GM18870 (cell line): ENCODE measurements at regions not wholly inside any gene's neighbourhood (a gene's known extent, or its start where the extent isn't known, plus 50 kb on each side); places are given as distances from the start of the nearest gene placed in this dataset.

Source experiments
- ATAC-seq: cut with Tn5 transposase; IDR thresholded peaks from one replicate; pipeline ENCODE4 v1.9.1; 2021; ENCODE audit warnings: moderate library complexity; ENCODE audit not compliant: unreplicated experiment

- no peak for ATAC-seq
Observed at GRCh38 chr4:185862340-185862739, 50.3 kb upstream of the SORBS2 start.

- ATAC-seq: no peak
Observed at GRCh38 chr4:185863946-185864345, 52.0 kb upstream of the SORBS2 start.

- no peak for ATAC-seq
Observed at GRCh38 chr4:185865901-185866328, 53.9 kb upstream of the SORBS2 start.

- ATAC-seq: no peak
Observed at GRCh38 chr4:185867770-185868169, 55.8 kb upstream of the SORBS2 start.

- no peak for ATAC-seq
Observed at GRCh38 chr4:185868983-185869382, 57.0 kb upstream of the SORBS2 start.

- ATAC-seq: no peak
Observed at GRCh38 chr4:185869427-185869826, 57.4 kb upstream of the SORBS2 start.

- ATAC-seq: no peak
Observed at GRCh38 chr4:185870366-185870765, 58.4 kb upstream of the SORBS2 start.

- no peak for ATAC-seq
Observed at GRCh38 chr4:185872747-185873380, 60.9 kb upstream of the SORBS2 start.

- no peak for ATAC-seq
Observed at GRCh38 chr4:185874516-185875230, 62.7 kb upstream of the SORBS2 start.

- no peak for ATAC-seq
Observed at GRCh38 chr4:185875316-185875907, 63.4 kb upstream of the SORBS2 start.

GRCh38 chr4:185878633-185879032 lies 66.6 kb upstream of the SORBS2 start:
- no peak for ATAC-seq

GRCh38 chr4:185879666-185880312 lies 67.8 kb upstream of the SORBS2 start:
- ATAC-seq: no peak

GRCh38 chr4:185880571-185880970 lies 68.6 kb upstream of the SORBS2 start:
- no peak for ATAC-seq

GRCh38 chr4:185881430-185881829 lies 69.4 kb upstream of the SORBS2 start:
- no peak for ATAC-seq

- no peak for ATAC-seq
Observed at GRCh38 chr4:185883591-185883990, 71.6 kb upstream of the SORBS2 start.

- no peak for ATAC-seq
Observed at GRCh38 chr4:185885075-185885474, 73.1 kb upstream of the SORBS2 start.

- ATAC-seq: no peak
Observed at GRCh38 chr4:185885604-185886003, 73.6 kb upstream of the SORBS2 start.

GRCh38 chr4:185886832-185887524 lies 75.0 kb upstream of the SORBS2 start:
- no peak for ATAC-seq

GRCh38 chr4:185888676-185889075 lies 76.7 kb upstream of the SORBS2 start:
- no peak for ATAC-seq

- no peak for ATAC-seq
Observed at GRCh38 chr4:185889585-185889984, 77.6 kb upstream of the SORBS2 start.

- ATAC-seq: no peak
Observed at GRCh38 chr4:185890196-185890595, 78.2 kb upstream of the SORBS2 start.
